GM18868 (cell line): ENCODE measurements at regions not wholly inside any gene's neighbourhood (a gene's known extent, or its start where the extent isn't known, plus 50 kb on each side); places are given as distances from the start of the nearest gene placed in this dataset.
A peak's percentile ranks its signal among the peaks of the same experiment; 100 is the strongest.

ENCODE experiments used
- ATAC-seq: cut with Tn5 transposase; IDR thresholded peaks from one replicate; pipeline ENCODE4 v1.9.1; 2021; ENCODE audit warnings: mild to moderate bottlenecking, moderate library complexity; ENCODE audit not compliant: unreplicated experiment

DNA sequence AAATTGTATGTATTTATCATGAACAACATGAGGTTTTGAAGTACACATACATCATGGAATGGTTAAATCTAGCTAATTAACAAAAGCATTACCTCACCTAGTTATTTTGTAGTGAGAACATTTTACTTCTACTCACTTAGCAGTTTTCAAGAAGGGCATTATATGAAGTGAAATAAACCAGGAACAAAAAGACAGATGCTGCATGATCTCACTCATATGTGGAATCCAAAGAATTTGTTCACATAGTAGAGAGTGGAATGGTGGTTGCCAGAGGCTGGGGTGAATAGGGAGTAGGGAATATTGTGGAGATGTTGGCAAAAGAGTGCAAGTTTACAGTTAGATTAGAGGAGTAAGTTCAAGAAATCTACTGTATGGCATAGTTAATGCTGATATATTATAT lies 292.0 kb downstream of the ASXL3 start:
- ATAC-seq = no peak

- ATAC-seq = no peak
Observed at GRCh38 chr18:33866386-33866785, 288.4 kb downstream of the ASXL3 start.

- ATAC-seq = no peak
Observed at GRCh38 chr18:33863912-33864311, 285.9 kb downstream of the ASXL3 start.

GRCh38 chr18:33854827-33855139 lies 276.8 kb downstream of the ASXL3 start:
- ATAC-seq = no peak

DNA sequence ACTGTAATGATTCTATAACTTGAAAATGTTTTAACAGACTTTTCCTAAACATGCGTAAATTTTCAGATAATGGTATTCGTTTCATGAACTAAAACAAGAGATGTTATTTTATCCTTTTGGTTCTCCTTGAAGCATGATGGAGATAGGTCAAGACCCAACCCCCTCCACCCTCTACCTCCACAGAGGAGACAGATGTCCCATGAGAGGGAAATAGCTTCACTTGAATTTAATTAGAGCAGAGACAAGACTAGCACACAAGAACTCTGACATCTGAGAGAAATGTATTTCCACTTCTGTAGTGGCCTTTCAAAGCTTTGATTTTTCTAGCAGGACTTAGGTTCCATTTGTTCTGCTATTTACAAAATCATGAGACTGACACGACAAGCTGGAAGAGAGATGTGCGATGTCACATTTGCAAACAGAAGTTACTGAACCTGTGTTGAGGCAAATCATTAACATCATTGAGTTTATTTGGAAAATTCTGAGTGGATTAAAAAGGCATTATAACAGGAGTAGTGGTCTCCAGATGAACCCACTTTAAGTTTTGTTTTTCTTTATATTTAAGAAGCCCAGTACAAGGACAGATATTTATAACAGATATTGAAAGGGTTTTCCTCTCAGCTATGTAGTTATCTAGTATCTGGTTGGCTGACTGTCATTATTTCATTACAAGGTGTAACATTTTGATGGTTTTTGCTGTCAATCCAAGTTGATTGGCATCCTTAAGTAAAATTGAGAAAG lies 276.2 kb downstream of the ASXL3 start:
- ATAC-seq = no peak

- ATAC-seq = no peak
Observed at GRCh38 chr18:33853187-33853586, 275.2 kb downstream of the ASXL3 start.

GRCh38 chr18:33851546-33852078 lies 273.6 kb downstream of the ASXL3 start:
- ATAC-seq = no peak

GRCh38 chr18:33849731-33850130 lies 271.7 kb downstream of the ASXL3 start:
- ATAC-seq = no peak

DNA sequence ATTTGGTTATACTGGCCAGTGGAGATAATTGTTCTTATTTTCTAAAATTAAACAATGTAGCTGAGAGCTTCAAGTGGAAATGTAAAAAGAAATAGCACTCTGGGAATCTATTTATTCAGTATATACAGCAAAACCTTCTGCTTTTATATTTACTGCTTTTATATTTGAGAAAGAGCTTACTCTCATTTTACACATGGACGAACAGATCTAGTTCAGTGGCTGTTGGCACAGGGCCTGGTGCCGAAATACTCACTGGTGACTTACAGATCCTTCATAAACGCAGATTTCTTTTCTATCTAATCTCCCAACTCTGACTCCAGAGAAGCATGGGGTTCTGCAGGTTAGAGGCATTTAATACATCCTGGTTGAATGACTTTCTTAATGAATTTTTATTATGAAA lies 266.2 kb downstream of the ASXL3 start:
- no peak for ATAC-seq

DNA sequence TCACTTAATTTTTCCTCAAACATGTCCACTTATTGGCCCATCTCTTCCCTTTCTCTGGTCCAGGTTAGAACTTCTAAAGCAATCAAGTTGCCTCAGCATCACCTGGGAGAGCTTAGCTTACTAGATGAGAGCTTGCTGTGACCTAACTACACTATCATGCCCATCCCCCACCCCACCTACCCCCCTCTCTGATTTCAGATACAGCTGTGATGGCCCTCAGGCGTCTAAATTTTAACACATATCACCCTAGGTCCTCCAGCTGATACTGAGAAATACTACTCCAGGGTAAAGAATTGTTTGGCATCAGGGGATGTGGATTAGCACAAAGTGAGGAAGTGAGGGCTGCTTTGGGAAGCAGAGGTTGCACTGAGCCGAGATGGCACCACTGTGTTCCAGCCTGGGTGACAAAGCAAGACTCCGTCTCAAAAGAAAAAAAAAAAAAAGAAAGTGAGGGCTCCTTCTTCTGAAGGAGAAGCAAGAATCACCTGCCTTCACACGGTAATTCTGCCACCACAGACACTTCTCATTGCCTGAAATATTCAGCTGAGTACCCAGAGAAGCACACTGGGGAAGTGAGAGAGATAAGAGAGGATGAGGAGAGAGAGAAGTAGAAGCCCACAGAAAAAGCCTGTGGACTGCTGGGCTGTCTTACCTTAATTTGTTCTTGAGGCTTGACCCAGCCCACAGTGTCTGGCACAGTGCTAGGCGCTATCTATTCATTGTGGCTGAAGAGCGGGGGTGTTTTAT lies 263.4 kb downstream of the ASXL3 start:
- ATAC-seq = no peak

DNA sequence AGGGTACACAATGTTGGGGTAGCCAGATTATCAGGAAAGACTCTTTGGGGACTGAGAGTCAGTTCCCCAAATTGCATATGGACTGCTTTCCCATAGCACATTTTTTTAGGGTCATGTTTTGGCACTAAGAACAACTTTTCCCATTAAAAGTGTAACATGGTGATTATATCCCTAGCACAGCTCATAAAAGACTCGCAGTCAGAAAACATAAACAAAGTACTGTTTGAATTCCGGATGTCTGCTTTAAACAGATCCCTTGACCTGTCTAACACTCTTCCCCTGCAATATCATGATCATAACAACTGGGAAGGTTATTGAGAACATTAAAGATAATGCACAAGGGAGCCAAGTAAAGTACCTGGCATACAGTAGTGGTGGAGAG lies 262.2 kb downstream of the ASXL3 start:
- no peak for ATAC-seq

- peak; percentile 81 for ATAC-seq
Observed at GRCh38 chr18:33839452-33840211, 261.6 kb downstream of the ASXL3 start.

- ATAC-seq = no peak
Observed at GRCh38 chr18:33838054-33838453, 260.0 kb downstream of the ASXL3 start.

DNA sequence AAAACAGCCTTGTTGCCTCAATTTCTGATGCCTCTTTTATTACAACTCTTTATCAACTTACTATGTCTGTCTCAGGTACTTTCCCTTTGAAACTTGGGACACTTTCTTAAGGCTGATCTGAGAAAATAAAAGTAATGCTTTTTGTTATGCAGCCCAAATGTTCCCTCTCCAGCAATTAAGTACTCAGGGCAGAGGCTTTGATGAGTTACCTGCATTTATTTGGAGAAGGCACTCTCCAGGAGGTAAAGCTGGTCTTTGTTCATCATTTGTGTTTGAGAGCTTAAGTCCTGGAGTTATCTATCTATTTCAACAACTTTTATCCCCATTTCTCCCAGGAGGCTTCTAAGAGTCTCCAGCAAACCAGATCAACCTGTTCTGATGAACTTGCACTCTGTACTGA lies 259.2 kb downstream of the ASXL3 start:
- ATAC-seq = no peak

DNA sequence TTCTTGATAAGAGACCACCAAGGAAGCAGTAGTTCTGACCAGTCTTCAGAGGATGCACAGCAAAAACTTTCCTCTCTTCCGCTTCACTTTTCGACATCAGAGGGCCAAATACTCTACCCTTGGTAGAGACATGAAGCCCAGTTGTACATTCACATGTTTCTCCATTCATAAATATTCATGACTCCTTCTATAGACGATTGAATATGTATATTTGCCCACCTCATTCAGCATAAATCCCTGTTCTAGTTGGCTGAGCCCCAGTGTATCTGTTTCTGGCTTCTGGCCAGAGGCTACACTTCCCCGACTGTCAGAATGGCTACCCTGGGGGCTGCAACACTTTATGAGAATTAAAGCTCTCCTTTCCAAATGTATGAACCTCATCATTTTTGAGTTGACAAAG lies 258.5 kb downstream of the ASXL3 start:
- ATAC-seq = no peak

- ATAC-seq = no peak
Observed at GRCh38 chr18:33835419-33835818, 257.4 kb downstream of the ASXL3 start.

DNA sequence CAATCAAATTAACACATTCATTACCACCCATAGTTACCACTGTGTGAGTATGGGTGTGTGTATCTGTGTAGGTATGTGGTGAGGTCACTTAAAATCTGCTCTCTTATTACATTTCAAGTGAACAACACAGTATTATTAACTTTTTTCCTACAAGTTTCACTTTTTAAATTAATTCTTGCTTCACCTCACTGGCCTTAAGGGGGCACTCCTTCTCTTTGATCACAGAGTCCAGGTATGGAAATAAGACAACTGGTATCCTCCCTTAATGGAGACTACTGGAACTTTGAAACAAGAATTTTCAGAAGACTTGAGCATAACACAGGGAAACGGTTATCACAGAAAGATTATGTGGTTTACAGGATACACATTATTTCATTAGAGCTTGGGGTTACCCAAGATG lies 255.8 kb downstream of the ASXL3 start:
- ATAC-seq = no peak

DNA sequence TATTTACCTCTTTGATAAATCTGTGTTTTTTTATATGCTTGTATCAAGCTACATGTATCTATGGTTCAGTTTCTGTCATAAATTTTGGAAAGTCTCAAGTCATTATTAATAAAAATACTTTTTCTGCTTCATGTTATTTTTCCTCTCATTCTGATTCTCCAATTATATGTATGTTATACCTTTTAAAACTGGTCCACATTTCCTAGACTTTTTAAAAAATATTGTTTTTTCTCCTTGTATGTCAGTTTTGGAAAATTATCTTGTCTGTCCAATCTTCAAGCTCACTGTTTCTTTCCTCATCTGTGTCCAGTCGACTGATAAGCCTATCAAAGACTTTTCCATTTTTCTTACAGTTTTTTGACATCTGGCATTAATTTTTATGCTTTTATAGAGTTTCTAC lies 253.4 kb downstream of the ASXL3 start:
- no peak for ATAC-seq

GRCh38 chr18:33830213-33830612 lies 252.2 kb downstream of the ASXL3 start:
- no peak for ATAC-seq

DNA sequence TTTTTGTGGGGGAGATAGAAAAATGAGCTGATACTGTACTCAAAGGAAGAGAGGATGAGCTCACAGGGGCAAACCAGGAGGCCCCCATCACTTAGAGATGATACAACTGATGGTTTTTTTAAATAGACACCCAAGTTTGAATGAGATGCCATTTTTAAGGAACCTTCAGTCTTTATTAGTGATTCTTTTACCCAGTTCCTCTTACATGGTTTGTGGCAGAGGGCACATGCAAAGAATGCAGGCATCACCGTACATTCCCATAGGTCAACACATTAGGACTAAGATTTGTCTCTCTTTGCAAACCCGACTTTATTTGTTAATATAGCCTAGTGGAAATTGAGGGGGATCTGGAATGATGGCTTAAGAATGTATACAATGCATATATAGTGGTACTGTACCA lies 250.9 kb downstream of the ASXL3 start:
- no peak for ATAC-seq

GRCh38 chr18:33826151-33826550 lies 248.1 kb downstream of the ASXL3 start:
- ATAC-seq = no peak

DNA sequence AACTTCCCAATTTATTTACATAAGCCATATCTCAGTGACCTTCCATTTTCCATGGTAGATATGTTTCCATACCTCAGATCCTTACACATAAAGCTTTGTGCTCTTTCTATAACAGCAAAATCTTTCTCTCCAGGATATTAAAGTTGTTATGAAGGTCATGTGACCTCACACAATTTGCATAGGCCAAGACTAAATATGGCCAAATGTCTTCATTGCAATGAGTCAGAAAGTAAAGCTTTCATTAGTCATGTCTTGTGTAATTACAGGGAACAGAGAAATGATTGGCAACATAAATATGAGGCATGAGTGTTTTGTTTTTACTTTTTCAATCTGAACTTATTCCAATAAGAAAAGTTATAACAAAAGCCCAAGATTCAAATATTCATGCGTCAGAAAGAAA lies 243.5 kb downstream of the ASXL3 start:
- ATAC-seq = no peak
